H1 (cell line): ENCODE measurements at regions not wholly inside any gene's neighbourhood (a gene's known extent, or its start where the extent isn't known, plus 50 kb on each side); places are given as distances from the start of the nearest gene placed in this dataset.

Source experiments
- CTCF ChIA-PET: fragments of 300-600 bp; sonication (Branson Sonifier 250); formaldehyde crosslinking; loops from one replicate; lab custom pipeline; 2021; ENCODE audit not compliant: partially characterized antibody; lab: Charles Lee
- POLR2A ChIA-PET: fragments of 300-600 bp; sonication (Branson Sonifier 250); formaldehyde crosslinking; loops from one replicate; lab custom pipeline; 2021; ENCODE audit warnings: inconsistent platforms; ENCODE audit not compliant: partially characterized antibody; lab: Charles Lee
- DNase-seq, 2 experiments: peaks; one replicate each; pipeline versions ENCODE4 v3.0.0 to v3.0.0-alpha.2; 2010 to 2022; ENCODE audit warnings: low spot score in 2 of 2, low read depth in 1 of 2, mixed read lengths in 1 of 2
- FAIRE-seq: peaks from 2 replicates; lab custom pipeline; 2011; peaks lifted over from hg19 to GRCh38; lab: Jason Lieb, UNC
- H2AFZ ChIP-seq: 2 replicates; pipeline ENCODE4 v1.8.1; 2012; ENCODE audit warnings: low read length, inconsistent platforms
- H2AK5ac ChIP-seq: 2 replicates; pipeline ENCODE4 v1.6.1; 2013; ENCODE audit warnings: low read depth, low read length
- H2BK120ac ChIP-seq: replicated peaks from 2 replicates; pipeline ENCODE3; 2013; ENCODE audit warnings: low read depth, low read length, inconsistent platforms
- H2BK12ac ChIP-seq: 2 replicates; pipeline ENCODE4 v1.6.1; 2013; ENCODE audit warnings: low read depth, low read length
- H2BK15ac ChIP-seq: 2 replicates; pipeline ENCODE4 v1.6.1; 2013; ENCODE audit warnings: low read length
- H2BK20ac ChIP-seq: 2 replicates; pipeline ENCODE4 v1.6.1; 2013; ENCODE audit warnings: low read length
- H2BK5ac ChIP-seq: 2 replicates; pipeline ENCODE4 v1.6.1; 2013; ENCODE audit warnings: low read depth, low read length
- H3K14ac ChIP-seq: 2 replicates; pipeline ENCODE4 v1.6.1; 2013; ENCODE audit warnings: inconsistent platforms; ENCODE audit not compliant: insufficient read length
- H3K18ac ChIP-seq: 2 replicates; pipeline ENCODE4 v1.6.1; 2013; ENCODE audit warnings: low read length; ENCODE audit errors: extremely low read depth
- H3K23ac ChIP-seq: 2 replicates; pipeline ENCODE4 v1.6.1; 2013; ENCODE audit warnings: inconsistent platforms; ENCODE audit not compliant: insufficient read length
- H3K23me2 ChIP-seq: 2 replicates; pipeline ENCODE4 v1.6.1; 2013; ENCODE audit warnings: low read depth, low read length
- H3K27ac ChIP-seq: 2 replicates; pipeline ENCODE4 v1.6.1; 2011; ENCODE audit warnings: low read depth, low read length, inconsistent platforms
- H3K27me3 ChIP-seq, 4 experiments: replicated peaks in 1 of 4; 1 replicate in 1 of 4; 2 replicates in 3 of 4; pipeline versions ENCODE4 v1.6.1 to v1.8.1; 2011 to 2013; ENCODE audit warnings: low read length in 3 of 4, mild to moderate bottlenecking in 3 of 4, inconsistent platforms in 2 of 4, mixed read lengths in 2 of 4, moderate library complexity in 1 of 4; ENCODE audit not compliant: control insufficient read depth in 3 of 4, insufficient read depth in 3 of 4; ENCODE audit errors: extremely low read depth in 1 of 4
- H3K36me3 ChIP-seq, 4 experiments: 2 replicates each; pipeline versions ENCODE4 v1.6.1 to v1.8.1; 2011 to 2013; ENCODE audit warnings: mild to moderate bottlenecking in 4 of 4, low read length in 3 of 4, moderate library complexity in 2 of 4, control low read depth in 1 of 4, inconsistent platforms in 1 of 4; ENCODE audit not compliant: insufficient read depth in 4 of 4, control insufficient read depth in 2 of 4
- H3K4ac ChIP-seq: replicated peaks from 2 replicates; pipeline ENCODE3; 2013; ENCODE audit warnings: low read length, low read depth, mixed read lengths, inconsistent platforms; ENCODE audit not compliant: insufficient read length
- H3K4me1 ChIP-seq, 4 experiments: replicated peaks in 1 of 4; 1 replicate in 1 of 4; 2 replicates in 3 of 4; pipeline versions ENCODE4 v1.6.1 to v1.8.1; 2011 to 2013; ENCODE audit warnings: low read length in 3 of 4, inconsistent platforms in 2 of 4, mixed read lengths in 1 of 4; ENCODE audit not compliant: insufficient read depth in 4 of 4, control insufficient read depth in 3 of 4
- H3K4me2 ChIP-seq, 2 experiments: 2 replicates each; pipeline versions ENCODE4 v1.6.1 to v1.8.1; 2011 to 2013; ENCODE audit warnings: low read depth in 2 of 2, low read length in 2 of 2, control low read depth in 1 of 2, inconsistent platforms in 1 of 2, mild to moderate bottlenecking in 1 of 2; ENCODE audit not compliant: insufficient read depth in 1 of 2
- H3K4me3 ChIP-seq, 4 experiments: fragments of 200-600, 300-600 bp in 1 of 4; sonication (generic), shearing (Covaris generic), sonication (Bioruptor Twin) in 1 of 4; 2 replicates each; pipeline versions ENCODE4 v1.5.1 to v1.8.1; 2011 to 2016; ENCODE audit warnings: low read length in 4 of 4, low read depth in 3 of 4, control low read depth in 2 of 4, inconsistent platforms in 2 of 4, mild to moderate bottlenecking in 2 of 4, mixed read lengths in 1 of 4, moderate library complexity in 1 of 4; ENCODE audit not compliant: insufficient read depth in 2 of 4; ENCODE audit errors: extremely low read depth in 1 of 4
- H3K56ac ChIP-seq: replicated peaks from 2 replicates; pipeline ENCODE3; 2013; ENCODE audit warnings: low read depth, mild to moderate bottlenecking, mixed read lengths, low read length, inconsistent platforms; ENCODE audit not compliant: insufficient read length
- H3K79me1 ChIP-seq: 2 replicates; pipeline ENCODE4 v1.6.1; 2013; ENCODE audit warnings: low read depth, low read length, control low read depth
- H3K79me2 ChIP-seq, 2 experiments: 2 replicates each; pipeline versions ENCODE4 v1.6.1 to v1.8.1; 2012 to 2013; ENCODE audit warnings: low read length in 2 of 2, mild to moderate bottlenecking in 2 of 2, inconsistent platforms in 1 of 2; ENCODE audit not compliant: insufficient read depth in 2 of 2, control insufficient read depth in 1 of 2
- H3K9ac ChIP-seq, 4 experiments: replicated peaks in 1 of 4; 1 replicate in 1 of 4; 2 replicates in 3 of 4; pipeline versions ENCODE4 v1.6.1 to v1.8.1; 2011 to 2013; ENCODE audit warnings: low read depth in 3 of 4, low read length in 3 of 4, control low read depth in 2 of 4, mild to moderate bottlenecking in 2 of 4, moderate library complexity in 2 of 4, inconsistent platforms in 1 of 4; ENCODE audit errors: extremely low read depth in 1 of 4
- H3K9me3 ChIP-seq, 2 experiments: 2 replicates each; pipeline versions ENCODE4 v1.6.1 to v1.8.1; 2012 to 2013; ENCODE audit warnings: mild to moderate bottlenecking in 2 of 2, moderate library complexity in 2 of 2, control low read depth in 1 of 2, inconsistent platforms in 1 of 2, low read depth in 1 of 2, low read length in 1 of 2, mixed read lengths in 1 of 2; ENCODE audit not compliant: insufficient read depth in 2 of 2
- H4K20me1 ChIP-seq, 2 experiments: replicated peaks in 1 of 2; 2 replicates each; pipeline versions ENCODE3 to v1.8.1; 2011 to 2013; ENCODE audit warnings: inconsistent platforms in 2 of 2, low read length in 2 of 2, mild to moderate bottlenecking in 1 of 2; ENCODE audit not compliant: insufficient read depth in 2 of 2, control insufficient read depth in 1 of 2
- H4K5ac ChIP-seq: 2 replicates; pipeline ENCODE4 v1.6.1; 2013; ENCODE audit warnings: low read length, low read depth, mixed read lengths, inconsistent platforms; ENCODE audit not compliant: insufficient read length
- H4K8ac ChIP-seq: 2 replicates; pipeline ENCODE4 v1.8.0; 2013; ENCODE audit warnings: mild to moderate bottlenecking, moderate library complexity, low read length, inconsistent platforms; ENCODE audit not compliant: insufficient read depth; ENCODE audit errors: extremely low read depth
- H4K91ac ChIP-seq: replicated peaks from 2 replicates; pipeline ENCODE3; 2013; ENCODE audit warnings: low read length, mixed read lengths, inconsistent platforms; ENCODE audit not compliant: insufficient read length
- CREB1 ChIP-seq: IDR thresholded peaks from 2 replicates; pipeline ENCODE4 v1.6.1; 2012; ENCODE audit warnings: inconsistent platforms
- E2F6 ChIP-seq: IDR thresholded peaks from 2 replicates; pipeline ENCODE4 v1.6.1; 2012; ENCODE audit warnings: inconsistent platforms
- GABPA ChIP-seq: IDR thresholded peaks from 2 replicates; pipeline ENCODE4 v1.6.1; 2011; ENCODE audit warnings: mild to moderate bottlenecking, low read length, moderate library complexity, borderline replicate concordance; ENCODE audit not compliant: insufficient read depth
- JUN ChIP-seq: IDR thresholded peaks from 2 replicates; pipeline ENCODE4 v1.6.1; 2011; ENCODE audit warnings: low read depth, mild to moderate bottlenecking, improper control_type of control experiment, low read length
- KDM5A ChIP-seq: fragments of 200-600 bp; IDR thresholded peaks from 2 replicates; pipeline ENCODE4 v1.7.1; 2012; ENCODE audit warnings: mild to moderate bottlenecking, low read length, inconsistent platforms, mixed read lengths
- NRF1 ChIP-seq: IDR thresholded peaks from 2 replicates; pipeline ENCODE4 v1.6.1; 2011; ENCODE audit warnings: mild to moderate bottlenecking, low read depth, low read length, improper control_type of control experiment
- RAD21 ChIP-seq, 2 experiments: IDR thresholded peaks in 1 of 2; conservative IDR thresholded peaks in 1 of 2; 2 replicates each; pipeline ENCODE4 v1.6.1; 2011; ENCODE audit warnings: low read depth in 2 of 2, low read length in 2 of 2, improper control_type of control experiment in 1 of 2, inconsistent platforms in 1 of 2, mild to moderate bottlenecking in 1 of 2, moderate library complexity in 1 of 2
- RBBP5 ChIP-seq: IDR thresholded peaks from 2 replicates; pipeline ENCODE4 v1.7.1; 2012; ENCODE audit warnings: low read depth, mild to moderate bottlenecking, inconsistent platforms, low read length, moderate library complexity, borderline replicate concordance
- SAP30 ChIP-seq: fragments of 300-600 bp; sonication (generic); IDR thresholded peaks from 2 replicates; pipeline ENCODE4 v1.7.1; 2012; ENCODE audit warnings: low read length, moderate library complexity, mild to moderate bottlenecking, inconsistent platforms; ENCODE audit not compliant: insufficient read depth, insufficient replicate concordance
- SIX5 ChIP-seq: IDR thresholded peaks from 2 replicates; pipeline ENCODE4 v1.6.1; 2011; ENCODE audit warnings: mild to moderate bottlenecking, low read depth, low read length
- SRF ChIP-seq: IDR thresholded peaks from 2 replicates; pipeline ENCODE4 v1.6.1; 2011; ENCODE audit warnings: mild to moderate bottlenecking, low read depth, low read length, moderate library complexity
- USF2 ChIP-seq: IDR thresholded peaks from 2 replicates; pipeline ENCODE4 v1.6.1; 2011; ENCODE audit warnings: low read length, improper control_type of control experiment
- ZNF274 ChIP-seq: IDR thresholded peaks from 2 replicates; pipeline ENCODE4 v1.7.0; 2012; ENCODE audit warnings: low read length, borderline replicate concordance; ENCODE audit errors: extremely low read depth
- WGBS, 2 experiments: shearing (Covaris generic) in 1 of 2; methylation state at CpG; one replicate each; pipeline versions ENCODE4 v1.1.6 to v1.1.7; 2013 to 2015; ENCODE audit warnings: low lambda C conversion rate in 2 of 2, mixed read lengths in 2 of 2, inconsistent platforms in 1 of 2, low coverage in 1 of 2, missing lambda C conversion rate in 1 of 2; ENCODE audit not compliant: insufficient replicate concordance in 2 of 2, insufficient coverage in 1 of 2, insufficient read length in 1 of 2; ENCODE audit errors: extremely low coverage in 1 of 2, missing lambda C conversion rate in 1 of 2; 5-methylcytosine and 5-hydroxymethylcytosine counted together

DNA sequence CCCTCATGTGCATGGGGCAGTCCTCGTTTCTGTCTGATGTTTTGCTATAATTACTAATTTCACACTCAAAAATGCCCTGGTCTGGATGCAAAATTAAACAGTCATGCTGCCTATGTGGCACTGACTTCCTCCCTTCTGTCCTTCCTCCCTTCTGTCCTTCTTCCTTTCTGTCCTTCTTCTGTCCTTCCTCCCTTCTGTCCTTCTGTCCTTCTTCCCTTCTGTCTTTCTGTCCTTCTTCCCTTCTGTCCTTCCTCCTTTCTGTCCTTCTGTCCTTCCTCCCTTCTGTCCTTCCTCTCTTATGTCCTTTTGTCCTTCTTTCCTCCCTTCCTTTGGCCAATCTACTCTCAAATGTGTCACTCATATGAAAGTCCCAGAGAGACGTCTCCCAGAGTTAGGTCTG is 93.8 kb downstream of the IRF8 start:
- H3K18ac ChIP-seq = no peak overlapping the region
- FAIRE-seq = no peak
- H3K27ac ChIP-seq = no peak overlapping the region
- no peak overlapping the region for H3K4me3 ChIP-seq
- no peak overlapping the region for H2BK15ac ChIP-seq
- no peaks in the 10 kb centered on the region; a peak in 1 of 7 replicates for H3K4me1 ChIP-seq
- ChIA-PET POLR2A (no interaction called here), CTCF (interaction anchor here (1.1 to 18.2 kb wide), 5 partner anchors 11 to 174 kb away, joined by 3 to 319 read pairs (median 14); no protein-coding TSS in a partner anchor)
- no peak overlapping the region for H3K56ac ChIP-seq
- no peaks in the 10 kb centered on the region for H3K36me3 ChIP-seq
- no peak overlapping the region for H2BK120ac ChIP-seq
- H3K23ac ChIP-seq = no peak overlapping the region
- no peaks in the 10 kb centered on the region for H4K20me1 ChIP-seq
- H3K79me1 ChIP-seq = no peaks in the 10 kb centered on the region
- no peak overlapping the region for H2BK20ac ChIP-seq
- no peak overlapping the region for H2BK5ac ChIP-seq
- no peak overlapping the region for H2AK5ac ChIP-seq
- H3K27me3 ChIP-seq = no peaks in the 10 kb centered on the region
- no peaks in the 10 kb centered on the region for H3K23me2 ChIP-seq
- no peak overlapping the region for H4K91ac ChIP-seq
- no peak for DNase-seq
- no peak overlapping the region for H2AFZ ChIP-seq
- no peak overlapping the region for H3K4me2 ChIP-seq
- no peak overlapping the region for H2BK12ac ChIP-seq
- H4K8ac ChIP-seq = no peak overlapping the region
- no peak overlapping the region for H4K5ac ChIP-seq
- H3K14ac ChIP-seq = no peak overlapping the region
- no peak overlapping the region for H3K9ac ChIP-seq
- H3K79me2 ChIP-seq = no peaks in the 10 kb centered on the region
- H3K9me3 ChIP-seq = no peaks in the 10 kb centered on the region
- H3K4ac ChIP-seq = no peak overlapping the region
- 81% methylated on average over 2 of the region's 2 CpGs; no CpG with 5 or more reads in 1 of the 2 experiments for WGBS, 2 experiments
- TF ChIP-seq CREB1 = no peak
- TF ChIP-seq RBBP5 = no peak
- TF ChIP-seq E2F6 = no peak
- TF ChIP-seq SRF = no peak
- TF ChIP-seq NRF1 = no peak
- TF ChIP-seq KDM5A = no peak
- TF ChIP-seq JUN = no peak
- TF ChIP-seq SAP30 = no peak
- no peak for TF ChIP-seq SIX5
- no peak for TF ChIP-seq RAD21 (IDR thresholded peaks at IDR 0.05 in 1 of 2, conservative IDR thresholded peaks at IDR 0.05 in 1 of 2; ENCODE audit: low read depth in 2 of 2, low read length in 2 of 2)
- TF ChIP-seq USF2 = no peak
- TF ChIP-seq GABPA = no peak
- TF ChIP-seq ZNF274 = no peak
